22Rv1 (cell line): ENCODE measurements at regions not wholly inside any gene's neighbourhood (a gene's known extent, or its start where the extent isn't known, plus 50 kb on each side); places are given as distances from the start of the nearest gene placed in this dataset.

ENCODE experiments used
- CTCF ChIP-seq: fragments of 450-650 bp; IDR thresholded peaks from 2 replicates; pipeline ENCODE4 v1.5.1; 2017; ENCODE audit warnings: mild to moderate bottlenecking
- ZFX ChIP-seq: fragments of 450-650 bp; IDR thresholded peaks from 2 replicates; pipeline ENCODE4 v1.6.1; 2017; ENCODE audit warnings: antibody characterized with exemption, borderline replicate concordance

DNA sequence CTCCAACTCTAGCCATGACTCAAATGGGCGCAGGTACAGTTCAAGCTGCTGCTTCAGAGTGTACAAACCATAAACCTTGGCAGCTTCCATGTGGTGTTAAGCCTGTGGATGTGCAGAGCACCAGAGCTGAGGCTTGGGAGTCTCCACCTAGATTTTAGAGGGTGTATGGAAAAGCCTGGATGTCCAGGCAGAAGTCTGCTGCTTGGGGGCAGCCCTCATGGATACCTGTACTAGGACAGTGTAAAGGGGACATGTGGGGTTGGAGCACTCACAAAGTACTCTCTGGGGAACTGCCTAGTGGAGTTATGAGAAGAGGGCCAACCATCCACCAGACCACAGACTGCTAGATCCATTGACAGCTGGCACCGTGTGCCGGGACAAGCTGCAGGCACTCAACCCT, 273.5 kb upstream of the ST8SIA4 start:
- TF ChIP-seq CTCF (no peak), ZFX (no peak)
